DOHH2 (cell line): ENCODE measurements at regions not wholly inside any gene's neighbourhood (a gene's known extent, or its start where the extent isn't known, plus 50 kb on each side); places are given as distances from the start of the nearest gene placed in this dataset.

Source experiments
- EZH2phosphoT487 ChIP-seq: fragments of 200-600 bp; sonication (generic); IDR thresholded peaks from 2 replicates; pipeline ENCODE4 v1.6.1; 2017; ENCODE audit warnings: borderline replicate concordance, mild to moderate bottlenecking, antibody characterized with exemption, low read length, moderate library complexity, mixed read lengths
- TF ChIP-seq, protein P1 (sequence below): fragments of 200-600 bp; sonication (generic); IDR thresholded peaks from one replicate; pipeline ENCODE4 v1.5.1; 2014; ENCODE audit warnings: antibody characterized with exemption, mild to moderate bottlenecking, low read depth, low read length; ENCODE audit not compliant: poor library complexity, severe bottlenecking

DNA sequence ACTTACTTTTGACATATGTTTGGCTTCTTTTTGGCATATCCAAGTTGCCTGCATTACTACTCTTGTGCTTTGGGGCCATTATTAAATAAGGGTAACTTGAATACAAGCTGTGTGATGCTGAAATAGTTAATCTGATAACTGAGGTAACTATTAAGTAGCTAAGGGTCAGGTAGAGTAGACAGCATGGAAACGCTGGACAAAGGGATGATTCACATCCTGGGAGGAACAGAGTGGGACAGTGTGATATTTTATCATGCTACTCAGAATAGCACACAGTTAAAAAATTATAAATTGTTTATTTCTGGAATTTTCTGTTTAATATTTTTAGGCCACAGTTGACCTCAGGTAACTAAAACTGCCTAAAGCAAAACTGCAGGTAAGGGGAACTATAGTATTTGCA lies 483.9 kb downstream of the RFPL4B start:
- TF ChIP-seq, protein P1, sequence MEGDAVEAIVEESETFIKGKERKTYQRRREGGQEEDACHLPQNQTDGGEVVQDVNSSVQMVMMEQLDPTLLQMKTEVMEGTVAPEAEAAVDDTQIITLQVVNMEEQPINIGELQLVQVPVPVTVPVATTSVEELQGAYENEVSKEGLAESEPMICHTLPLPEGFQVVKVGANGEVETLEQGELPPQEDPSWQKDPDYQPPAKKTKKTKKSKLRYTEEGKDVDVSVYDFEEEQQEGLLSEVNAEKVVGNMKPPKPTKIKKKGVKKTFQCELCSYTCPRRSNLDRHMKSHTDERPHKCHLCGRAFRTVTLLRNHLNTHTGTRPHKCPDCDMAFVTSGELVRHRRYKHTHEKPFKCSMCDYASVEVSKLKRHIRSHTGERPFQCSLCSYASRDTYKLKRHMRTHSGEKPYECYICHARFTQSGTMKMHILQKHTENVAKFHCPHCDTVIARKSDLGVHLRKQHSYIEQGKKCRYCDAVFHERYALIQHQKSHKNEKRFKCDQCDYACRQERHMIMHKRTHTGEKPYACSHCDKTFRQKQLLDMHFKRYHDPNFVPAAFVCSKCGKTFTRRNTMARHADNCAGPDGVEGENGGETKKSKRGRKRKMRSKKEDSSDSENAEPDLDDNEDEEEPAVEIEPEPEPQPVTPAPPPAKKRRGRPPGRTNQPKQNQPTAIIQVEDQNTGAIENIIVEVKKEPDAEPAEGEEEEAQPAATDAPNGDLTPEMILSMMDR, result no peak
- TF ChIP-seq EZH2phosphoT487, result no peak
